H1 (cell line): ENCODE measurements at regions not wholly inside any gene's neighbourhood (a gene's known extent, or its start where the extent isn't known, plus 50 kb on each side); places are given as distances from the start of the nearest gene placed in this dataset.

ENCODE experiments used
- CHD7 ChIP-seq: fragments of 300-600 bp; sonication (generic); IDR thresholded peaks from 2 replicates; pipeline ENCODE4 v1.7.1; 2012; ENCODE audit warnings: low read length, moderate library complexity, mild to moderate bottlenecking, inconsistent platforms; ENCODE audit not compliant: insufficient replicate concordance
- EP300 ChIP-seq, 2 experiments: IDR thresholded peaks; 1 replicate in 1 of 2; 2 replicates in 1 of 2; pipeline ENCODE4 v1.6.1; 2011 to 2012; ENCODE audit warnings: low read depth in 2 of 2, low read length in 2 of 2, mild to moderate bottlenecking in 2 of 2, borderline replicate concordance in 1 of 2, inconsistent platforms in 1 of 2, moderate library complexity in 1 of 2
- MAX ChIP-seq: IDR thresholded peaks from 2 replicates; pipeline ENCODE4 v1.6.1; 2012; ENCODE audit warnings: inconsistent platforms
- NRF1 ChIP-seq: IDR thresholded peaks from 2 replicates; pipeline ENCODE4 v1.6.1; 2011; ENCODE audit warnings: mild to moderate bottlenecking, low read depth, low read length, improper control_type of control experiment
- POLR2A ChIP-seq, 2 experiments: IDR thresholded peaks; 1 replicate in 1 of 2; 2 replicates in 1 of 2; pipeline ENCODE4 v1.6.1; 2011; ENCODE audit warnings: low read depth in 2 of 2, low read length in 2 of 2, mild to moderate bottlenecking in 2 of 2; ENCODE audit errors: control extremely low read depth in 1 of 2
- YY1 ChIP-seq: IDR thresholded peaks from 2 replicates; pipeline ENCODE4 v1.6.1; 2011; ENCODE audit warnings: low read depth, mild to moderate bottlenecking, low read length
- ZNF274 ChIP-seq: IDR thresholded peaks from 2 replicates; pipeline ENCODE4 v1.7.0; 2012; ENCODE audit warnings: low read length, borderline replicate concordance; ENCODE audit errors: extremely low read depth
- TF ChIP-seq, protein P1 (sequence below), 3 experiments: IDR thresholded peaks; 1 replicate in 2 of 3; 2 replicates in 1 of 3; pipeline versions ENCODE4 v1.5.1 to v1.6.1; 2011; ENCODE audit warnings: low read length in 3 of 3, mild to moderate bottlenecking in 3 of 3, inconsistent platforms in 2 of 3, low read depth in 1 of 3, moderate library complexity in 1 of 3; ENCODE audit not compliant: insufficient read depth in 1 of 3; ENCODE audit errors: control extremely low read depth in 1 of 3

DNA sequence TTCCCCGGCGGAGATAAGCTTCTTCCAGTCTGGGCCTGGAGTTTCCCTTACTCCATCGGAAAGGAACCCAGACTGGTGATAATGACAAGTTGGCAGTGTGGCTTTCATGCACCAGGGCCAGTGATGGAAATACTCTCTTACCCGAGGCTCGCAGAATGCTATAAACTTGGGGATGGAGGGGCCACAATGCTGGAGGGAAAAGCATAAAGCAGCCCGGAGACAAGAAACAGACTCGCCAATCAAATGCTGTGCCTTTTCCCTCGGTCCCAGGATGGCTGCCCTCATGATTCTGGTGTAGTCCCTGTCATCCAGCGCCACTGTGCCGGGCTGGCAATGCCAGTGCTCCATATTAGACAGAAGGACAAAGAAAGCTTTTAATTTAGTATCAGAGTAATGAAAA, 325.6 kb downstream of the THBS2 start:
- TF ChIP-seq POLR2A (IDR thresholded peaks at IDR 0.05; ENCODE audit: control extremely low read depth in 1 of 2, low read depth in 2 of 2, low read length in 2 of 2) = no peak
- TF ChIP-seq, protein P1, sequence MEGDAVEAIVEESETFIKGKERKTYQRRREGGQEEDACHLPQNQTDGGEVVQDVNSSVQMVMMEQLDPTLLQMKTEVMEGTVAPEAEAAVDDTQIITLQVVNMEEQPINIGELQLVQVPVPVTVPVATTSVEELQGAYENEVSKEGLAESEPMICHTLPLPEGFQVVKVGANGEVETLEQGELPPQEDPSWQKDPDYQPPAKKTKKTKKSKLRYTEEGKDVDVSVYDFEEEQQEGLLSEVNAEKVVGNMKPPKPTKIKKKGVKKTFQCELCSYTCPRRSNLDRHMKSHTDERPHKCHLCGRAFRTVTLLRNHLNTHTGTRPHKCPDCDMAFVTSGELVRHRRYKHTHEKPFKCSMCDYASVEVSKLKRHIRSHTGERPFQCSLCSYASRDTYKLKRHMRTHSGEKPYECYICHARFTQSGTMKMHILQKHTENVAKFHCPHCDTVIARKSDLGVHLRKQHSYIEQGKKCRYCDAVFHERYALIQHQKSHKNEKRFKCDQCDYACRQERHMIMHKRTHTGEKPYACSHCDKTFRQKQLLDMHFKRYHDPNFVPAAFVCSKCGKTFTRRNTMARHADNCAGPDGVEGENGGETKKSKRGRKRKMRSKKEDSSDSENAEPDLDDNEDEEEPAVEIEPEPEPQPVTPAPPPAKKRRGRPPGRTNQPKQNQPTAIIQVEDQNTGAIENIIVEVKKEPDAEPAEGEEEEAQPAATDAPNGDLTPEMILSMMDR (IDR thresholded peaks at IDR 0.05; ENCODE audit: control extremely low read depth in 1 of 3, insufficient read depth in 1 of 3, low read depth in 1 of 3, low read length in 3 of 3) = no peak
- no peak for TF ChIP-seq CHD7
- TF ChIP-seq ZNF274 = no peak
- TF ChIP-seq YY1 = no peak
- TF ChIP-seq MAX = no peak
- TF ChIP-seq NRF1 = no peak
- TF ChIP-seq EP300 (IDR thresholded peaks at IDR 0.05; ENCODE audit: borderline replicate concordance in 1 of 2, low read depth in 2 of 2, low read length in 2 of 2) = no peak
